Sigmoid colon (tissue), 4 donors: ENCODE measurements at regions not wholly inside any gene's neighbourhood (a gene's known extent, or its start where the extent isn't known, plus 50 kb on each side); places are given as distances from the start of the nearest gene placed in this dataset.

ENCODE experiments used
- EP300 ChIP-seq, 4 donors: sonication (generic); formaldehyde crosslinking; IDR thresholded peaks; one replicate each; pipeline ENCODE4 v1.6.1; 2017; ENCODE audit warnings: antibody characterized with exemption in 4 of 4
- POLR2A ChIP-seq, 2 donors: fragments of 450-650 bp; IDR thresholded peaks; one replicate each; pipeline ENCODE4 v1.6.1; 2016; ENCODE audit warnings: antibody characterized with exemption in 2 of 2, mild to moderate bottlenecking in 2 of 2, moderate library complexity in 2 of 2
- POLR2AphosphoS5 ChIP-seq, 4 donors: sonication (generic); formaldehyde crosslinking; IDR thresholded peaks; one replicate each; pipeline ENCODE4 v1.6.1; 2017; ENCODE audit warnings: antibody characterized with exemption in 4 of 4
- TF ChIP-seq, protein P1 (sequence below), 4 experiments: fragments of 450-650 bp in 3 of 4; fragments of 200-600 bp in 1 of 4; IDR thresholded peaks; one replicate each; pipeline ENCODE4 v1.5.1; 2016 to 2019; ENCODE audit warnings: antibody characterized with exemption in 4 of 4, mild to moderate bottlenecking in 3 of 4, moderate library complexity in 2 of 4

DNA sequence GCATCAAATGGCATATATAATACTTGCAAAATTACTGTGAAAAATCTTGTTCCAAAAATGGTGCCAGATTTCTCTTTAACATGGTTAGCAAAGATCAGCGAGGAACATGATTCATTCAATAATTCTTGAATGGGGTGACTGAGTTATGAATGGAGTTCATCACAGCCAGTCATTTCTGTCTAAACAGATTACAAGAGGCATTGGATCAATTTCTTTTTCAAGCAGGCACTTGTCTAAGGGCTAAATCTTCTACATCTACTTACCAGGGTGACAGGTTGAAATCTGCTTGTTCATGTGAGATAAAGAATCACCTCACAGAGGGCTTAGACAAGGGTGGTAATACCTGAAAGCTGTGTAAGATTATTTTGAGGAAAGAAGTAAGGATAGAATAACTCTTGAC is 247.7 kb downstream of the ATP23 start:
- TF ChIP-seq POLR2AphosphoS5 (IDR thresholded peaks at IDR 0.05) = no peak
- TF ChIP-seq, protein P1, sequence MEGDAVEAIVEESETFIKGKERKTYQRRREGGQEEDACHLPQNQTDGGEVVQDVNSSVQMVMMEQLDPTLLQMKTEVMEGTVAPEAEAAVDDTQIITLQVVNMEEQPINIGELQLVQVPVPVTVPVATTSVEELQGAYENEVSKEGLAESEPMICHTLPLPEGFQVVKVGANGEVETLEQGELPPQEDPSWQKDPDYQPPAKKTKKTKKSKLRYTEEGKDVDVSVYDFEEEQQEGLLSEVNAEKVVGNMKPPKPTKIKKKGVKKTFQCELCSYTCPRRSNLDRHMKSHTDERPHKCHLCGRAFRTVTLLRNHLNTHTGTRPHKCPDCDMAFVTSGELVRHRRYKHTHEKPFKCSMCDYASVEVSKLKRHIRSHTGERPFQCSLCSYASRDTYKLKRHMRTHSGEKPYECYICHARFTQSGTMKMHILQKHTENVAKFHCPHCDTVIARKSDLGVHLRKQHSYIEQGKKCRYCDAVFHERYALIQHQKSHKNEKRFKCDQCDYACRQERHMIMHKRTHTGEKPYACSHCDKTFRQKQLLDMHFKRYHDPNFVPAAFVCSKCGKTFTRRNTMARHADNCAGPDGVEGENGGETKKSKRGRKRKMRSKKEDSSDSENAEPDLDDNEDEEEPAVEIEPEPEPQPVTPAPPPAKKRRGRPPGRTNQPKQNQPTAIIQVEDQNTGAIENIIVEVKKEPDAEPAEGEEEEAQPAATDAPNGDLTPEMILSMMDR (IDR thresholded peaks at IDR 0.05) = no peak
- TF ChIP-seq POLR2A (IDR thresholded peaks at IDR 0.05) = no peak
- no peak for TF ChIP-seq EP300 (IDR thresholded peaks at IDR 0.05)
